HG03196 (cell line): ENCODE measurements at regions not wholly inside any gene's neighbourhood (a gene's known extent, or its start where the extent isn't known, plus 50 kb on each side); places are given as distances from the start of the nearest gene placed in this dataset.

Source experiments
- ATAC-seq: cut with Tn5 transposase; IDR thresholded peaks from one replicate; pipeline ENCODE4 v1.9.1; 2021; ENCODE audit not compliant: unreplicated experiment

DNA sequence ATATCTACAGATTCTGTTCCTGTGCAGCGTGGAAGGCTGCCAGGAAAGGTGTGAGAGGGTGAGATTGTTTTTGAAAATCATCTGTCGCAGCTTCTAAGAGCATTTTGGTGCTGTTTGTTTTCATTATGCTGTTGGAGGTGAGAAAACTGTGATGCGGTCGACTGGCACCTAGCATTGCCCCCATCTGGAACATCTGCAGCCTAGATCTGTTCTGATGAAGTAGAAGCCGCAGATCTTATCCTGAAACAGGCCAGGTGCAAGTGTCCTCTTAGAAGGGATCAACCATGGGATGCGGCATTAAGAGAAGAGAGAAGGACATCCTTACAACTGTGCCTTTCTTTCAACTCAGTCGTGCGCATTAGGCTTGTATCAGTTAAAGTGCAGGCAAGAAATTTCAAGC, 167.3 kb downstream of the CDH26 start:
- no peak for ATAC-seq

- no peak for ATAC-seq
Observed at GRCh38 chr20:60126975-60127374, 168.8 kb downstream of the CDH26 start.

DNA sequence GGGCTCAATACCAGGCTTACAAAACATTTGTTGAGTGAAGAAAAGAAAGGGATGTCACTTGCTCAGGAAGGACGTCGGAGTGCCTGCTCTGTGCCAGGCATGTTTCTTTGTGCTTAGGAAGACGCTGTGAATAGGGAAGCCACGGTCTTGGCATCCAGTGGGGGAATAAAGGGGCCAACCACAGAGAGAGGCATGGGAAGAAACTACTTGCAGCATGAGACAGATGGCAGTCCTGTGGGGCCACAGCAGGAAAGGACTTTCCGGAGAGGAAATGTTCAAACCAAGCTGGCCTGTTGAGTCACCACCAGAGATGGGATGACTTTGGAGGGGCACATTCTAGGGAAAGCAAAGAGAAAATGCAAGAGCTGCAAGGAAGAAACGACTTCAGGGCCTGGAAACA, 173.2 kb downstream of the CDH26 start:
- ATAC-seq, result no peak

GRCh38 chr20:60132162-60132826, 174.1 kb downstream of the CDH26 start:
- no peak for ATAC-seq

- no peak for ATAC-seq
Observed at GRCh38 chr20:60132827-60133670, 174.8 kb downstream of the CDH26 start.

DNA sequence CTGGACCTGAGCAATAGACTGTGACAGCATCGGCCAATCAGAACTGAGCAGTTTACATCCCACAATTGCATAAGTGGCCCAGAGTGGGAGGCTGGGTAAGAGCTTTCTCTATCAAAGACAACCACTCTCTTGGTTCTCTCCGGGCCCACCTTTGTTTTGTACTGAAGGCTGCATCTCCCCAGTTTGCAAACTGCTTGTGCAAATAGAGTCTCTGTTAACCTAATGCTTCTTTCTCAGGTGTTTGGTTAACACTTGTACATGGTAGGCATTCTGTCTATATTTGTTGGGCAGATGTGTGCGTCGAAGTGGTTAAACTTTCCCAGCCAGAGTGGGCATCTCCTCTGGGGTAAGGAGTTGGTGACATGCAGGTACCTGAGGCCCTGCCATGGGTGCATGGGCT, 177.1 kb downstream of the CDH26 start:
- no peak for ATAC-seq

- no peak for ATAC-seq
Observed at GRCh38 chr20:60136645-60137401, 178.6 kb downstream of the CDH26 start.

DNA sequence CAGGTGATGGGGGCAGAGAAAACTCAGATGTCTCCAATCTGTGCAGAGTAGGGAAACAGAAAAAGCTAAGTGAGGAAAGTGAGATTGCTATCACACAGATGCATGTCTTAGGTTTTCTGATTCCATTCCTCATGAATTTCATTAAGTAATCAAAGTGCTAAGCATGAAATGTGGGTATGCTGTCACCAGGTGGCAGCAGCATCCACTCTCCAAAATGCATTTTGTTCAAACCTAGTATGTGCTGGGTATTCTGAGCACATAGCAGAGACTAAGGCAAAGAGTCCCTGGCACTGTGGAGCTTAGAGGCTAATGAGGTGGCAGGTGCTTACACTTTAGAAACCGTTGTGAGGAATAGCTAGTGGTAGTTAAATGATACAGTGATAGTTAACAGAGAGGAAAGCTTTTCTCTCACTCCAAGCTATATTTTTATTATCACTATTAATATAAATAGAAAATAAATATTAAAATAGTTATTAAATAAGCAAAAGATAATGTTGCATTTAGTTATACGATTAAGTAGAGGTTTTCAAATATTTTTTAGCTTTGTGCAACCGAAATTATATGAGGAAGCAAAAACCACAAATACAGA, 179.5 kb downstream of the CDH26 start:
- ATAC-seq, result no peak

GRCh38 chr20:60138256-60139220, 180.3 kb downstream of the CDH26 start:
- ATAC-seq, result no peak

DNA sequence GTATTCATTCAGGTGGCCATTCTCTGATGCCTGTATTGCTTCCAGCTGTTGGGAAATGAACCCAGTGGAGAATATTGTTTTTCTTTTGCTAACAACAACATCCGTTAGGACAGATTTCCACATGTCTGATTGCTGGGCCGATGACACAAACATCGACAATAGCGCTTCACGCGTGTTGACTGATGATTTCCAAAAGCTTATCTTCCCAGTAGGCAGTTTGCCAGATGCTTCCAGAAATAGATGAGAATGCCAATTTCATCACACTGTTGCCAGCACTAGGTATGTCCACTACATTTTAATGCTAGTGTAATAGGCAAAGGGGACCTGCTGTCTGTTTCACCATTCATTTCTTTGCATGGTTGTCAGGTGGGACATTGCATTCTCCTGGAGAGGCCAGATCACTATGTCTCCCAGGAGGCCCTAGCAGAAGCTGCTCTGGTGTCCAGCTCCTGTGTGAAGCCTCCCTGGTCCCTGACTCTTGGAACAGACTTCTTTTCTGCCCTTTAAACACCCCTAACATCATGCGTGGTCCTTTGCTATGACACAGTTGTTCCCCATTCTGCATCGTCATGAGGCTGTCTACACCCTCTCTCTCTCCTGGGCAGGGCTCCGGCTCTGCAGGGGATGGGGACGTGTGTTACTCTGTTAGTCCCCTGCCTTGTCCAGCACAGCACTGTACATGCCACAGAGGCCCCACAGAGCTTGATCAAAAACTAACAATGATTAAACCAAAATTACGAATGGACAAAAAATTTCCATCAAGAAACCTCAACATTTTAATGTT, 181.6 kb downstream of the CDH26 start:
- no peak for ATAC-seq

DNA sequence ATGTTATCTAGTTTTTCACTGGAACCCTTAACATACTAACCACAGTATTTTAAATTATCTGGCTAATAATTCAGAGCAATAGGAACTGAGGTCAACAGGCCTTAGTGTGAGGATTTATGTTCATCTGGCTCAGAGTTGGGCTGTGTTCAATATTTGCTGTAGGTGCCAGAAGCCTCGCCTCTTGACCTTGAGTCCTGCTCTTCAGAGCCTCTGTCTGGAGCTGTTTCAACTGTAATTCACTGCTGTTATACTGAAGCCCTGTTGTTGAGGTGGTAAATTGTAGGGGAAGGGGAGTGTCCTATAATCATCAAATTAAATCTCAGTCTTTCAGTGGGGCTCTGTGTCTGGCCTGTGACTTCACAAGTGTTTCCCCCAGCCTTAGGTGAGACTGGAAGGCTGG, 184.4 kb downstream of the CDH26 start:
- no peak for ATAC-seq

- no peak for ATAC-seq
Observed at GRCh38 chr20:60143261-60143842, 185.1 kb downstream of the CDH26 start.

DNA sequence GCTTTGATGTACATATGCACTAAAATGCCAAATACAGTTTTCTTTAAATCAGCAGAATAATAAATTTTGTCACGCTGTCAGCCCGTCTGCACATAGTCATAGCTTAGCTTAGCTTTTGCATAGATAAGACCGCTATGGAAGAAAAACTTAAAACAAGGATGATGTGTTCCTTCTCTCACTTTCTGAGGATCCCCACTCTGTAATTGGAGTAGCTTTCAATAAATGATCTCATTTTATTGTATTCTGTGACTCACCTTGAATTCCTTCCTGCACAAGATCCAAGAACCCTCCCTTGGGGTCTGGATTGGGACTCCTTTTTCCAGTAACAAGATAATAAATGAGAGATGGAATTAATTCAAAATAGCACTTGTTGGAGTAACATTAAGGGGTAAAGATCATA, 186.2 kb downstream of the CDH26 start:
- ATAC-seq, result no peak

DNA sequence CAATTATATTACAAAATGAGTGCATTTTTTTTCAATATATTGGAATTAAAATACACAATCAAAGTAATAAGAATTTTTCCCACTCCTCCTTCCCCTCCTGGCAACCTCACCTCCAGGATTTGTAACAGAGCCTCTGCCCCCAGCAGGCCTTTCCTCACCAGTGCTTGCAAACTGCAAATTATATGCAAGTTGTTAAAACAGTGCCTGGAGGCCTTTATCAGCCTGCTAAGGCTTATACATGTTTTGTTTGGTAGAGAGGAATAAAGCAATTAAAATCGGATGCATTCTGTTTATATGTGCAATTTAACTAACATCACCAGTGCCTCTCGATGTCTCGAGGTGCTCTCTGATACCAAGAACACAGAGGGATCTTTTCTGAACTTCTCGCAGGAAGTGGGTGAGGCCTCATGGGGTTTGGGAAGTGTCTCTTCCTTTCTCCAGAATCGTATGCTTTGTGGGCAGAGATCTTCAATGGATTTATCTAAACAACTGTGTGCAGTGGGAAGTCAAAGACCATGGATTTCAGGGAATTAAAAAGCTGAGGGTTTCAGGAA, 186.8 kb downstream of the CDH26 start:
- no peak for ATAC-seq

DNA sequence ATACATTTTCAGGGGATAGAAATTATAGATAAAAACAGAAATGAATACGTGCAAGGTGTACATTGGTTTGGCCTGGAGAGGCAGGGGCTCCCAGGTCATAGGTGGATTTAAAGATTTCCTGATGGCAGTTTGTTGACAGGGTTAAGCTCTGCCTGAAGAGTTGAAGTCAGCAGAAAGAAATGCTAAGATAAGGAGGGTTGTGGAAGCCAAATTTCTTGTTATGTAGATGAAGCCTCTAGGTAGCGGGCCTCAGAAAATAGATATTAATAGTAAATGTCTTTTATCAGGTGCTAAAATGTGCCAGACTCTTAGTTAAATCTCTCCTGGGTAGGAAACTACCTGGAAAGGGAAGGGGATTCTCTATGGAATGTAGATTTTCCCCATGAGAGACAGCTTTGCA, 188.8 kb downstream of the CDH26 start:
- ATAC-seq, result no peak

GRCh38 chr20:60148885-60149284, 190.7 kb downstream of the CDH26 start:
- no peak for ATAC-seq

- ATAC-seq, result no peak
Observed at GRCh38 chr20:60152792-60153191, 194.6 kb downstream of the CDH26 start.

- ATAC-seq, result no peak
Observed at GRCh38 chr20:60160451-60161145, 202.4 kb downstream of the CDH26 start.
